HCT116 (cell line): ENCODE measurements at regions not wholly inside any gene's neighbourhood (a gene's known extent, or its start where the extent isn't known, plus 50 kb on each side); places are given as distances from the start of the nearest gene placed in this dataset.

Experiments
- ATAC-seq: fragments of 200-7000 bp; cut with Tn5 transposase; 2 replicates; pipeline ENCODE4 v1.9.1; 2020; ENCODE audit warnings: mild to moderate bottlenecking, moderate library complexity
- BruUV-seq: library from RNA; stranded (reverse); fragments of 400-500 nt; replicated peaks from 2 replicates; lab custom pipeline; 2021; lab: Mats Ljungman, UMichigan
- CTCF ChIA-PET: fragments of 300-600 bp; sonication (Branson Sonifier 250); formaldehyde crosslinking; loops from one replicate; lab custom pipeline; 2021; ENCODE audit warnings: antibody characterized with exemption; lab: Charles Lee
- POLR2A ChIA-PET: fragments of 300-600, 350-600 bp; sonication (Branson Sonifier 250); formaldehyde crosslinking; loops from one replicate; lab custom pipeline; 2021; ENCODE audit warnings: antibody characterized with exemption; lab: Charles Lee
- RAD21 ChIA-PET, 2 experiments: fragments of 300-600 bp; sonication (Branson Sonifier 250); formaldehyde crosslinking; loops; one replicate each; lab custom pipeline; 2023; ENCODE audit warnings: low total read pairs in 2 of 2; ENCODE audit not compliant: uncharacterized antibody in 2 of 2, unreplicated experiment in 2 of 2, low non-redundant PET in 1 of 2; lab: Charles Lee
- DNase-seq: peaks from one replicate; pipeline ENCODE4 v3.0.0-alpha.2; 2010; ENCODE audit warnings: low read depth, low spot score
- H2AFZ ChIP-seq: fragments of 200-600 bp; shearing (Covaris generic), sonication (generic); 2 replicates; pipeline ENCODE4 v1.6.1; 2017; ENCODE audit warnings: low read depth, mixed run types, mixed read lengths, antibody characterized with exemption, low read length; ENCODE audit not compliant: poor library complexity, severe bottlenecking
- H3K27ac ChIP-seq: 2 replicates; pipeline ENCODE4 v1.5.1; 2012; ENCODE audit warnings: low read depth, low read length
- H3K27me3 ChIP-seq: fragments of 200-600 bp; sonication (generic); 2 replicates; pipeline ENCODE4 v1.6.1; 2016; ENCODE audit warnings: mixed run types, low read length, mixed read lengths; ENCODE audit not compliant: insufficient read depth
- H3K36me3 ChIP-seq, 2 experiments: fragments of 200-500 bp in 1 of 2; fragments of 200-600 bp in 1 of 2; sonication (Bioruptor generic) in 1 of 2; sonication (generic) in 1 of 2; 2 replicates each; pipeline versions ENCODE4 v1.5.1 to v1.6.1; 2014 to 2016; ENCODE audit warnings: low read length in 2 of 2, inconsistent platforms in 1 of 2, mixed read lengths in 1 of 2, mixed run types in 1 of 2; ENCODE audit not compliant: insufficient read depth in 2 of 2, control insufficient read depth in 1 of 2
- H3K4me1 ChIP-seq, 2 experiments: fragments of 200-600 bp in 1 of 2; sonication (generic) in 1 of 2; 2 replicates each; pipeline versions ENCODE4 v1.5.1 to v1.6.1; 2012 to 2017; ENCODE audit warnings: low read length in 2 of 2, inconsistent platforms in 1 of 2, mild to moderate bottlenecking in 1 of 2, mixed read lengths in 1 of 2, mixed run types in 1 of 2, moderate library complexity in 1 of 2; ENCODE audit not compliant: insufficient read depth in 2 of 2, control insufficient read depth in 1 of 2
- H3K4me2 ChIP-seq: fragments of 200-600 bp; sonication (generic); 2 replicates; pipeline ENCODE4 v1.6.1; 2017; ENCODE audit warnings: mixed run types, low read length, mixed read lengths
- H3K4me3 ChIP-seq, 2 experiments: fragments of 200-600 bp in 1 of 2; sonication (generic) in 1 of 2; replicated peaks in 1 of 2; 2 replicates each; pipeline ENCODE4 v1.5.1; 2011 to 2016; ENCODE audit warnings: low read length in 2 of 2, control low read depth in 1 of 2, low read depth in 1 of 2, mild to moderate bottlenecking in 1 of 2, mixed read lengths in 1 of 2, mixed run types in 1 of 2
- H3K79me2 ChIP-seq: fragments of 200-600 bp; sonication (generic); 2 replicates; pipeline ENCODE4 v1.6.1; 2017; ENCODE audit warnings: mild to moderate bottlenecking, mixed run types, low read length, moderate library complexity, mixed read lengths; ENCODE audit not compliant: insufficient read depth
- H3K9ac ChIP-seq: fragments of 200-600 bp; sonication (generic); 2 replicates; pipeline ENCODE4 v1.6.1; 2016; ENCODE audit warnings: low read length, mixed read lengths
- H3K9me2 ChIP-seq: fragments of 200-600 bp; sonication (generic), shearing (Covaris generic); 2 replicates; pipeline ENCODE4 v1.6.1; 2017; ENCODE audit warnings: mixed run types, mild to moderate bottlenecking, moderate library complexity; ENCODE audit not compliant: insufficient read depth
- H3K9me3 ChIP-seq, 2 experiments: fragments of 200-500 bp in 1 of 2; fragments of 200-600 bp in 1 of 2; sonication (Bioruptor generic) in 1 of 2; sonication (generic) in 1 of 2; 2 replicates each; pipeline ENCODE4 v1.6.1; 2014 to 2017; ENCODE audit warnings: low read length in 2 of 2, mixed read lengths in 2 of 2, inconsistent platforms in 1 of 2, low read depth in 1 of 2, mild to moderate bottlenecking in 1 of 2, mixed run types in 1 of 2, moderate library complexity in 1 of 2; ENCODE audit not compliant: control insufficient read depth in 1 of 2, insufficient read depth in 1 of 2
- H4K20me1 ChIP-seq: fragments of 200-600 bp; sonication (generic), shearing (Covaris generic); 2 replicates; pipeline ENCODE4 v1.6.1; 2017; ENCODE audit warnings: mixed run types, mild to moderate bottlenecking, moderate library complexity; ENCODE audit not compliant: insufficient read depth
- CBX3 ChIP-seq: IDR thresholded peaks from 2 replicates; pipeline ENCODE4 v1.6.1; 2012; ENCODE audit warnings: low read depth
- CEBPB ChIP-seq: IDR thresholded peaks from 2 replicates; pipeline ENCODE4 v1.6.1; 2012; ENCODE audit warnings: low read depth
- EGR1 ChIP-seq: IDR thresholded peaks from 2 replicates; pipeline ENCODE4 v1.6.1; 2012; ENCODE audit warnings: low read depth
- ELF1 ChIP-seq: IDR thresholded peaks from 2 replicates; pipeline ENCODE4 v1.6.1; 2012; ENCODE audit warnings: low read depth, borderline replicate concordance
- EZH2 ChIP-seq: fragments of 200-600 bp; sonication (generic); IDR thresholded peaks from 2 replicates; pipeline ENCODE4 v1.6.1; 2017; ENCODE audit warnings: antibody characterized with exemption, mixed run types
- EZH2phosphoT487 ChIP-seq: fragments of 200-600 bp; IDR thresholded peaks from 2 replicates; pipeline ENCODE4 v1.6.1; 2018; ENCODE audit warnings: antibody characterized with exemption, borderline replicate concordance
- POLR2A ChIP-seq: IDR thresholded peaks from 2 replicates; pipeline ENCODE4 v1.7.0; 2011; ENCODE audit warnings: borderline replicate concordance; ENCODE audit not compliant: insufficient read depth, insufficient read length; ENCODE audit errors: extremely low read depth
- POLR2AphosphoS5 ChIP-seq: IDR thresholded peaks from 2 replicates; pipeline ENCODE4 v1.6.1; 2011; ENCODE audit warnings: mild to moderate bottlenecking, low read depth, low read length, moderate library complexity
- RAD21 ChIP-seq: IDR thresholded peaks from 2 replicates; pipeline ENCODE4 v1.6.1; 2012; ENCODE audit warnings: low read depth, mild to moderate bottlenecking
- SP1 ChIP-seq: IDR thresholded peaks from 2 replicates; pipeline ENCODE4 v1.6.1; 2012; ENCODE audit warnings: low read depth
- TCF7L2 ChIP-seq: IDR thresholded peaks from 2 replicates; pipeline ENCODE4 v1.7.0; 2011; ENCODE audit warnings: borderline replicate concordance, inconsistent platforms; ENCODE audit not compliant: insufficient read depth, insufficient read length; ENCODE audit errors: extremely low read depth
- intact Hi-C: fragments of 100-400 bp; cut with micrococcal nuclease; formaldehyde crosslinking; loops from 2 replicates; pipeline ENCODE4 v1.10.0; 2022
- TF ChIP-seq, protein P1 (sequence below): IDR thresholded peaks from 2 replicates; pipeline ENCODE4 v1.6.1; 2012
- TF ChIP-seq, protein P2 (sequence below): IDR thresholded peaks from 2 replicates; pipeline ENCODE4 v1.6.1; 2012; ENCODE audit warnings: low read depth

DNA sequence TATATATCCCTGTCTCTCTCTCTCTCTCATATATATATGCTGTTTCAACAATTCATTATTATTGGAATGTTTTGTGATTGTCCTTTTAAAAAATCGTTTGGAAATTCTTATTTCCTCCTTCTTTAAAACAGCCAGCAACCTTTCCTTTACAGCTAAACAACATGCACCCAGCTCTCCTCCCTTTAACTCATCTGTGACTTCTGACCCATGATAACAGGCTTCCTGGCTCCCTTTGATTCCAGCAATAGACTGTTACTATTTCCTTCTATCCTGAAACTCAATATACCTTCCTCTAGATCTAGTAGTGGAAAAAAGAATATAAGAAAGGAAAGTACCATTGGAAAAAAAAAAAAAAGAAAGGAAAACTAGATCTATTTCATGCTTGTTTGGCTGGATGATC is 254.7 kb upstream of the RGMB start (continued):
- TF ChIP-seq POLR2AphosphoS5 = no peak
- no peak for TF ChIP-seq CBX3
- no peak for TF ChIP-seq TCF7L2
- TF ChIP-seq, protein P1, sequence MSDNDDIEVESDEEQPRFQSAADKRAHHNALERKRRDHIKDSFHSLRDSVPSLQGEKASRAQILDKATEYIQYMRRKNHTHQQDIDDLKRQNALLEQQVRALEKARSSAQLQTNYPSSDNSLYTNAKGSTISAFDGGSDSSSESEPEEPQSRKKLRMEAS = no peak
- no peak for TF ChIP-seq RAD21

DNA sequence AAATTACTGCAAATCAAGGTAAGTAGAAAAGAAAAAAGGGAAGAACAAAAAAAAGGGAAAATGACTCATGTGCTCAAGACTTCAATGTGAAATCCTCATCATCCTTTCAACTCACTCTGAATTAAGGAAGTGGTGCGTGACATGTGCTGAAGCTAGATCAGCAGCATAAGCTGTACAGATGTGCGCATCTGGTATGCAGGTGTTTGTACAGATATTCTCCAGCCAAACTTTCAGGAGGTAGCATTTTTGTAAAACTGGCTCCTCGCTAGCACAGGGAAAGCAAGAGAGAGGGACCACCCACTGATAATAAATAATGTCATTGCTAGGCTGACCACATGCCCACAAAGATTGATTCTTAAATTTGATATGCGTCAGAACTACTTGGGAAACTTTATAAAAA is 253.9 kb upstream of the RGMB start:
- Histone ChIP-seq H3K9me2 (no peaks in the 10 kb centered on the region), H3K4me3 (no peak overlapping the region), H3K4me2 (no peak overlapping the region), H3K9ac (no peak overlapping the region), H3K9me3 (no peaks in the 10 kb centered on the region), H3K27ac (no peak overlapping the region), H3K79me2 (no peaks in the 10 kb centered on the region), H2AFZ (no peak overlapping the region), H3K4me1 (no peaks in the 10 kb centered on the region), H3K36me3 (no peaks in the 10 kb centered on the region), H4K20me1 (no peaks in the 10 kb centered on the region), H3K27me3 (peaks cover 7% of the 10 kb centered on the region; the same call in 1 of the 2 replicates)
- no peak for DNase-seq
- intact Hi-C loops = no loop called here
- POLR2A ChIA-PET = no interaction called here
- TF ChIP-seq, protein P2, sequence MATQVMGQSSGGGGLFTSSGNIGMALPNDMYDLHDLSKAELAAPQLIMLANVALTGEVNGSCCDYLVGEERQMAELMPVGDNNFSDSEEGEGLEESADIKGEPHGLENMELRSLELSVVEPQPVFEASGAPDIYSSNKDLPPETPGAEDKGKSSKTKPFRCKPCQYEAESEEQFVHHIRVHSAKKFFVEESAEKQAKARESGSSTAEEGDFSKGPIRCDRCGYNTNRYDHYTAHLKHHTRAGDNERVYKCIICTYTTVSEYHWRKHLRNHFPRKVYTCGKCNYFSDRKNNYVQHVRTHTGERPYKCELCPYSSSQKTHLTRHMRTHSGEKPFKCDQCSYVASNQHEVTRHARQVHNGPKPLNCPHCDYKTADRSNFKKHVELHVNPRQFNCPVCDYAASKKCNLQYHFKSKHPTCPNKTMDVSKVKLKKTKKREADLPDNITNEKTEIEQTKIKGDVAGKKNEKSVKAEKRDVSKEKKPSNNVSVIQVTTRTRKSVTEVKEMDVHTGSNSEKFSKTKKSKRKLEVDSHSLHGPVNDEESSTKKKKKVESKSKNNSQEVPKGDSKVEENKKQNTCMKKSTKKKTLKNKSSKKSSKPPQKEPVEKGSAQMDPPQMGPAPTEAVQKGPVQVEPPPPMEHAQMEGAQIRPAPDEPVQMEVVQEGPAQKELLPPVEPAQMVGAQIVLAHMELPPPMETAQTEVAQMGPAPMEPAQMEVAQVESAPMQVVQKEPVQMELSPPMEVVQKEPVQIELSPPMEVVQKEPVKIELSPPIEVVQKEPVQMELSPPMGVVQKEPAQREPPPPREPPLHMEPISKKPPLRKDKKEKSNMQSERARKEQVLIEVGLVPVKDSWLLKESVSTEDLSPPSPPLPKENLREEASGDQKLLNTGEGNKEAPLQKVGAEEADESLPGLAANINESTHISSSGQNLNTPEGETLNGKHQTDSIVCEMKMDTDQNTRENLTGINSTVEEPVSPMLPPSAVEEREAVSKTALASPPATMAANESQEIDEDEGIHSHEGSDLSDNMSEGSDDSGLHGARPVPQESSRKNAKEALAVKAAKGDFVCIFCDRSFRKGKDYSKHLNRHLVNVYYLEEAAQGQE = no peak
- TF ChIP-seq CEBPB (no peak), ELF1 (no peak), SP1 (no peak), EGR1 (no peak), EZH2 (no peak), POLR2A (no peak), EZH2phosphoT487 (no peak)
- CTCF ChIA-PET = no interaction called here
- BruUV-seq = no TSS peak
- RAD21 ChIA-PET = no interaction called here
- no peak for ATAC-seq
